Left ventricle myocardium superior (tissue), 1 donor: ENCODE measurements at regions not wholly inside any gene's neighbourhood (a gene's known extent, or its start where the extent isn't known, plus 50 kb on each side); places are given as distances from the start of the nearest gene placed in this dataset.
"Not testable (repeated sequence)": the region's sequence is repeated elsewhere in the genome, so short reads cannot be mapped to it uniquely, and the experiment has no call there.

Source experiments
- ATAC-seq: fragments of 200-7000 bp; cut with Tn5 transposase; one replicate; pipeline ENCODE4 v1.9.1; 2020; ENCODE audit warnings: mild to moderate bottlenecking, moderate library complexity
- DNase-seq: peaks from one replicate; pipeline ENCODE4 v3.0.0-alpha.2; 2020
- intact Hi-C: fragments of 100-400 bp; cut with micrococcal nuclease; formaldehyde crosslinking; loops from one replicate; pipeline ENCODE4 v1.11.0; 2022
- donor health status: DM: no; HTN: yes; CAD: no; lungs with severe emphysema.

- ATAC-seq (no peak), DNase-seq (no peak)
- intact Hi-C loops, result no loop called here
Measured at GRCh38 chr9:115849679-115850412, 303.7 kb upstream of the PAPPA start.

- intact Hi-C loops, result no loop called here
- no peak for ATAC-seq
- no peak for DNase-seq
Measured at GRCh38 chr9:115850548-115851304, 302.9 kb upstream of the PAPPA start.

GRCh38 chr9:115855458-115856133 is 298.0 kb upstream of the PAPPA start:
- no peak for ATAC-seq
- intact Hi-C loops, result no loop called here
- no peak for DNase-seq

- DNase-seq, ATAC-seq, intact Hi-C loops: not testable (repeated sequence)
Measured at GRCh38 chr9:115858421-115858820, 295.2 kb upstream of the PAPPA start.

GRCh38 chr9:115862021-115862420 is 291.6 kb upstream of the PAPPA start:
- DNase-seq (no peak), ATAC-seq (no peak)
- intact Hi-C loops, result no loop called here

GRCh38 chr9:115864581-115864980 is 289.0 kb upstream of the PAPPA start:
- intact Hi-C loops, result no loop called here
- no peak for DNase-seq
- ATAC-seq, result no peak

GRCh38 chr9:115867326-115867725 is 286.3 kb upstream of the PAPPA start:
- no peak for ATAC-seq

GRCh38 chr9:115877852-115878438 is 275.6 kb upstream of the PAPPA start:
- no peak for ATAC-seq
- no peak for DNase-seq
- intact Hi-C loops, result no loop called here

More at GRCh38 chr9:115867326-115867725, 286.3 kb upstream of the PAPPA start:
- intact Hi-C loops, result no loop called here
- DNase-seq, result no peak

- intact Hi-C loops, result no loop called here
- DNase-seq, result no peak
- ATAC-seq, result no peak
Measured at GRCh38 chr9:115879451-115879850, 274.1 kb upstream of the PAPPA start.

GRCh38 chr9:115880221-115880885 is 273.2 kb upstream of the PAPPA start:
- intact Hi-C loops, result loop anchor here (10.0 kb wide), 3 partner anchors 124 to 264 kb away; no protein-coding TSS in a partner anchor
- DNase-seq, result no peak
- ATAC-seq, result no peak

- DNase-seq, result no peak
- no peak for ATAC-seq
Measured at GRCh38 chr9:115882911-115883310, 270.7 kb upstream of the PAPPA start.

GRCh38 chr9:115883467-115884329 is 269.9 kb upstream of the PAPPA start:
- intact Hi-C loops, result loop anchor here (10.0 kb wide), 3 partner anchors 121 to 261 kb away; no protein-coding TSS in a partner anchor
- ATAC-seq (peak; percentile 76), DNase-seq (peak; percentile 25)

More at GRCh38 chr9:115882911-115883310, 270.7 kb upstream of the PAPPA start:
- intact Hi-C loops, result loop anchor here (10.0 kb wide), 3 partner anchors 122 to 262 kb away; no protein-coding TSS in a partner anchor

GRCh38 chr9:115884846-115885245 is 268.7 kb upstream of the PAPPA start:
- DNase-seq (no peak), ATAC-seq (no peak)
- intact Hi-C loops, result loop anchor here (10.0 kb wide), 3 partner anchors 120 to 260 kb away; no protein-coding TSS in a partner anchor

- DNase-seq (no peak), ATAC-seq (no peak)
- intact Hi-C loops, result loop anchor here (10.0 kb wide), 3 partner anchors 117 to 257 kb away; no protein-coding TSS in a partner anchor
Measured at GRCh38 chr9:115888131-115888530, 265.5 kb upstream of the PAPPA start.

GRCh38 chr9:115891929-115892328 is 261.7 kb upstream of the PAPPA start:
- ATAC-seq (no peak), DNase-seq (no peak)
- intact Hi-C loops, result loop anchor here (10.0 kb wide), 1 partner anchor 1013 kb away; no protein-coding TSS in a partner anchor

GRCh38 chr9:115898478-115898877 is 255.1 kb upstream of the PAPPA start:
- DNase-seq, ATAC-seq: not testable (repeated sequence)
- intact Hi-C loops, result loop anchor here (10.0 kb wide), 1 partner anchor 1006 kb away; no protein-coding TSS in a partner anchor

- intact Hi-C loops, result no loop called here
- ATAC-seq, result no peak
- no peak for DNase-seq
Measured at GRCh38 chr9:115900698-115901097, 252.9 kb upstream of the PAPPA start.

- peak; percentile 84 for ATAC-seq
- intact Hi-C loops, result no loop called here
Measured at GRCh38 chr9:115910959-115911358, 242.6 kb upstream of the PAPPA start.

More at GRCh38 chr9:115910959-115911358, 242.6 kb upstream of the PAPPA start:
- DNase-seq, result peak; percentile 20
